Small intestine (tissue), 7 donors: ENCODE measurements at regions not wholly inside any gene's neighbourhood (a gene's known extent, or its start where the extent isn't known, plus 50 kb on each side); places are given as distances from the start of the nearest gene placed in this dataset.
"Not testable (repeated sequence)": the region's sequence is repeated elsewhere in the genome, so short reads cannot be mapped to it uniquely, and the experiment has no call there.

Source experiments
- DNase-seq, 2 donors: peaks; one replicate each; pipeline versions ENCODE4 v3.0.0 to v3.0.0-alpha.2; 2013
- FAIRE-seq: peaks from 2 replicates; lab custom pipeline; 2012; peaks lifted over from hg19 to GRCh38; lab: Jason Lieb, UNC
- H3K27ac ChIP-seq, 3 donors: one replicate each; pipeline ENCODE4 v1.5.1; 2013; ENCODE audit warnings: low read length in 2 of 3, mild to moderate bottlenecking in 2 of 3, control low read depth in 1 of 3, inconsistent platforms in 1 of 3, low read depth in 1 of 3, moderate library complexity in 1 of 3
- H3K27me3 ChIP-seq, 3 donors: one replicate each; pipeline ENCODE4 v1.6.1; 2013; ENCODE audit warnings: low read length in 3 of 3, inconsistent platforms in 1 of 3; ENCODE audit not compliant: control insufficient read depth in 3 of 3, insufficient read depth in 3 of 3
- H3K36me3 ChIP-seq, 3 donors: one replicate each; pipeline ENCODE4 v1.6.1; 2013; ENCODE audit warnings: low read length in 3 of 3, inconsistent platforms in 1 of 3, low read depth in 1 of 3, mild to moderate bottlenecking in 1 of 3, moderate library complexity in 1 of 3; ENCODE audit not compliant: control insufficient read depth in 3 of 3, insufficient read depth in 2 of 3
- H3K4me1 ChIP-seq, 3 donors: one replicate each; pipeline ENCODE4 v1.6.1; 2013; ENCODE audit warnings: low read length in 2 of 3, inconsistent platforms in 1 of 3, low read depth in 1 of 3, mild to moderate bottlenecking in 1 of 3, moderate library complexity in 1 of 3; ENCODE audit not compliant: control insufficient read depth in 3 of 3, insufficient read depth in 2 of 3
- H3K4me3 ChIP-seq, 3 donors: one replicate each; pipeline ENCODE4 v1.5.1; 2013; ENCODE audit warnings: low read length in 3 of 3, control low read depth in 1 of 3, inconsistent platforms in 1 of 3, low read depth in 1 of 3, mild to moderate bottlenecking in 1 of 3, moderate library complexity in 1 of 3
- H3K9me3 ChIP-seq, 2 donors: one replicate each; pipeline ENCODE4 v1.6.1; 2013; ENCODE audit warnings: low read depth in 1 of 2, low read length in 1 of 2; ENCODE audit not compliant: control insufficient read depth in 2 of 2, insufficient read depth in 1 of 2
- WGBS, 3 donors: extraction: QIAGEN DNeasy Blood & Tissue Kit; methylation state at CpG; one replicate each; pipeline ENCODE4 v1.1.7; 2013; 5-methylcytosine and 5-hydroxymethylcytosine counted together
- donor health status: healthy with polysubstance abuse.
- donor health status: control.
- donor health status: control.
- donor health status: Bipolar disorder and iron deficiency.
- donor health status: healthy.

DNA sequence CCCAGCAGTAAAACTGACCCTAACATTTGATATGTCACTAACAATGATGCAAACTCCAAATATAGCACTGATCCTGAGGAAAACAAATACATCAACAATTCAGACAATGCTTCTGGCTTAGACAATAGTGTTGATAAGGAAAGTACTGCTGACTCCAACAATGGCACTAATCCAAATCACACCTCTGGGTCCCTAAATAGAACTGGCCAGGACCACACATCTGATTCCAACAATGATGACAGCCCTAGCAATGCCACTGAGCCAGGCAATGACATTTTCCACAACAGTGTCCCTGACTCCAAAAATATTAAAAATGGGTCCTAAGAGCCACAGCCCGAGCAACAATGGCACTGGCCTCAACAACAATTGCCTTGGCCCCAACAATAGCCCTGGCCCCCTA is 243.1 kb upstream of the APOOL start:
- WGBS, 3 donors, result 74 to 81% (median 80%) methylated on average over 1 of the region's 1 CpG
- H3K36me3 ChIP-seq, result no peaks in the 10 kb centered on the region
- DNase-seq (no peak), FAIRE-seq (no peak)
- H3K27ac ChIP-seq, result no peak overlapping the region
- no peak overlapping the region for H3K4me3 ChIP-seq
- H3K27me3 ChIP-seq, result no peaks in the 10 kb centered on the region
- H3K9me3 ChIP-seq, result no peaks in the 10 kb centered on the region
- no peaks in the 10 kb centered on the region for H3K4me1 ChIP-seq

GRCh38 chrX:84796321-84796720 is 207.4 kb upstream of the APOOL start:
- H3K9me3 ChIP-seq, result no peaks in the 10 kb centered on the region
- DNase-seq (no peak), FAIRE-seq (no peak)
- 89 to 96% (median 96%) methylated on average over 1 of the region's 1 CpG for WGBS, 3 donors
- no peak overlapping the region for H3K4me3 ChIP-seq
- H3K27ac ChIP-seq, result no peak overlapping the region
- H3K36me3 ChIP-seq, result no peaks in the 10 kb centered on the region
- H3K27me3 ChIP-seq, result no peaks in the 10 kb centered on the region
- H3K4me1 ChIP-seq, result no peaks in the 10 kb centered on the region

- no peaks in the 10 kb centered on the region for H3K27me3 ChIP-seq
- no peak overlapping the region for H3K4me3 ChIP-seq
- H3K36me3 ChIP-seq, result no peaks in the 10 kb centered on the region
- no peak for FAIRE-seq
- no peaks in the 10 kb centered on the region for H3K9me3 ChIP-seq
- no peaks in the 10 kb centered on the region for H3K4me1 ChIP-seq
- peak in 1 of 2 donors; percentile 4 for DNase-seq
- H3K27ac ChIP-seq, result no peak overlapping the region
Measured at GRCh38 chrX:84830836-84831235, 172.8 kb upstream of the APOOL start.

DNA sequence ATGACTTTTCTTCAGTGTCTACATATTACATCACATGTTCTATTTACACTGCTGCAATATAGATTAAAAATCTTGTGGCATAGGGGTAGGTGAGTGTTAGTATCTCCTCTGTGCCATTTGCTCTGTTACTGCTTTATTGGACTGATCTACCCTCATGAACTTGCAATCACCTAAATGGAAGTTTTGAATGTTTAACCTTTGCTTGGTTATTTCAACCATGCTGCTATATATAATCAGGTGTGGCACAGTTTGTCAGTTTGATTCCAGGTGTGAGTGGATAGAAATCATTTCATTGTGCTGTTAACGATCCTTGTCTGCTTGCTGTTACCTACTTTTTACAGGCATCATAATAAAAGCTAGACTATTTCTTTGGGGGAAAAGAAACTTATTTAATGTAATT is 157.1 kb upstream of the APOOL start:
- not testable (repeated sequence) for H3K27ac ChIP-seq, H3K36me3 ChIP-seq, H3K4me1 ChIP-seq, DNase-seq, H3K9me3 ChIP-seq, H3K27me3 ChIP-seq, H3K4me3 ChIP-seq, FAIRE-seq
- 30 to 71% (median 65%) methylated on average over 1 of the region's 1 CpG for WGBS, 3 donors

DNA sequence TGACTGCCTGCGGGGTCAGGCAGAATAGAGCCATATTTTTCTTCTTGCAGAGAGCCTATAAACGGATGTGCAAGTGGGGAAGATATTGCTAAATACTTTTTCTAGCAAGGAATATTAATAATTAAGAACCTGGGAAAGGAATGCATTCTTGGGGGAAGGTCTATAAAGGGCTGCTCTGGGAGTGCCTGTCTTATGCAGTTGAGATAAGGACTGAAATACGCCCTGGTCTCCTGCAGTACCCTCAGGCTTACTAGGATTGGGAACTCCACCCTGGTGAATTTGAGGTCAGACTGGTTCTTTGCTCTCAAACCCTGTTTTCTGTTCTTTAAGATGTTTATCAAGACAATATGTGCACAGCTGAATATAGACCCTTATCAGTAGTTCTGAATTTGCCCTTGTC is 152.5 kb upstream of the APOOL start:
- H3K9me3 ChIP-seq, FAIRE-seq: not testable (repeated sequence)
- WGBS, 3 donors, result 74 to 83% (median 78%) methylated on average over 3 of the region's 3 CpGs

DNA sequence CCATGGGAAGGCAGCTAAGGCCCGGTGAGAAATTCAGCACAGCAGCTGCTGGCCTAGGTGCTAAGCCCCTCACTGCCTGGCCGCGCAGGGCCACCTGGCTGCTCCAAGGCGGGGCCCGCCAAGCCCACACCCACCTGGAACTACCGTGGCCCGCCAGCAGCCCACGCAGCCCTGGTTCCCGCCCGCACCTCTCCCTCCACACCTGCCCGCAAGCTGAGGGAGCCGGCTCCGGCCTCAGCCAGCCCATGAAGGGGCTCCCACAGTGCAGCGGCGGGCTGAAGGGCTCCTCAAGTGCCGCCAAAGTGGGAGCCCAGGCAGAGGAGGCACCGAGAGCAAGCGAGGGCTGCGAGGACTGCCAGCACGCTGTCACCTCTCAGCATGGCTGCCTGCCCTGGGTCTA is 146.9 kb upstream of the APOOL start:
- DNase-seq, result not testable (repeated sequence)

More for the DNA sequence above, 152.5 kb upstream of the APOOL start:
- H3K4me3 ChIP-seq, H3K4me1 ChIP-seq, H3K36me3 ChIP-seq, H3K27ac ChIP-seq, DNase-seq, H3K27me3 ChIP-seq: not testable (repeated sequence)

DNA sequence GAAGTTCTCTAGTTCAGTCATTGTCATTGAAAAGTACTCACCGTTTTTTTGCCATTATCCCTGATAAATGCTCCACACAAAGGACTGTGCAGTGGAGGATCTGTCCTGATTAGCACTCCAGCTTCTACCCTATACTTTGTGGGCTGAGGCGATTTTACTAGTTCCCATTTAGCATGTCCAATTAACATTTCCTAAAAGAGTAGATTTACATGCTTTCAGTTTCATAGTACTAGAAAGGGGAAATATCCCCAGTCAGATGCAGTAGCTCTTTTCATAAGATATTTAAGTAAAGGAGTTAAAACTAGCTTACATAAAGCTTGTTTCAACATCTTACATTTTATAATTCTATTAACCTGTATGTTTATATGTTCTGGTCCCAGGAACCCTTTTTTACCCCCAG is 144.9 kb upstream of the APOOL start:
- not testable (repeated sequence) for H3K9me3 ChIP-seq, H3K4me1 ChIP-seq, H3K4me3 ChIP-seq, H3K27ac ChIP-seq, H3K36me3 ChIP-seq, H3K27me3 ChIP-seq, DNase-seq, FAIRE-seq
- 31 to 63% (median 33%) methylated on average over 1 to 2 of the region's 2 CpGs for WGBS, 3 donors

More for the DNA sequence above, 146.9 kb upstream of the APOOL start:
- H3K36me3 ChIP-seq, H3K9me3 ChIP-seq, H3K27me3 ChIP-seq, H3K4me1 ChIP-seq, H3K4me3 ChIP-seq, FAIRE-seq, H3K27ac ChIP-seq: not testable (repeated sequence)
- 86 to 93% (median 91%) methylated on average over 8 to 20 of the region's 20 CpGs for WGBS, 3 donors

DNA sequence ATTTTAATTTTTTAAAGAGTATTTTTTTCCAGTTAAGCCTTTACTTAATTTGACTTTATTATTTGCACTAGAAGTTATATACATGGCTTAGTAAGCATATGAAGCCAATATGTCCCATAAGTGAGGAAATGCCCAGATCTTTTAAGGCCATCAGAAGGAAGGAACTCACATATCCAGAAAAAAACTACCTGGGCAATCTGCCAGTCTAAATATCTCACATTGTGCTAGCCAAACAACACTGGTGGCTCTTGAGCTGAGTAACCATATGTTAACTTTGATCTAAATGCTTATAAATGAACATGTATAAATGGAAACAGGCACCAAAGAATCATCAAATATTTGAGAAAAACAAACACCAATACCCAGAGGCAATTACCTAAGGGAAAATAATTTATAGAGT is 138.6 kb upstream of the APOOL start:
- no peak for FAIRE-seq
- Histone ChIP-seq H3K27me3 (no peaks in the 10 kb centered on the region), H3K36me3 (no peaks in the 10 kb centered on the region), H3K9me3 (no peaks in the 10 kb centered on the region), H3K4me3 (no peak overlapping the region), H3K4me1 (no peaks in the 10 kb centered on the region), H3K27ac (no peak overlapping the region)
- DNase-seq, result no peak

DNA sequence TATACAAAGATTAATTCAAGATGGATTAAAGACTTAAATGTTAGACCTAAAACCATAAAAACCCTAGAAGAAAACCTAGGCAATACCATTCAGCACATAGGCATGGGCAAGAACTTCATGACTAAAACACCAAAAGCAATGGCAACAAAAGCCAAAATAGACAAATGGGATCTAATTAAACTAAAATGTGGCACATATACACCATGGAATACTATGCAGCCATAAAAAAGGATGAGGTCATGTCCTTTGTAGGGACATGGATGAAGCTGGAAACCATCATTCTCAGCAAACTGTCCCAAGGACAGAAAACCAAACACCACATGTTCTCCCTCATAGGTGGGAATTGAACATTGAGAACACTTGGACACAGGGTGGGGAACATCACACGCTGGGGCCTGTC is 133.4 kb upstream of the APOOL start:
- WGBS, 3 donors, result 65 to 100% (median 89%) methylated on average over 1 of the region's 1 CpG
- not testable (repeated sequence) for H3K27ac ChIP-seq, H3K9me3 ChIP-seq, FAIRE-seq, H3K36me3 ChIP-seq, H3K4me1 ChIP-seq, DNase-seq, H3K4me3 ChIP-seq, H3K27me3 ChIP-seq
